H1 (cell line): ENCODE measurements at regions not wholly inside any gene's neighbourhood (a gene's known extent, or its start where the extent isn't known, plus 50 kb on each side); places are given as distances from the start of the nearest gene placed in this dataset.

Experiments
- CTCF ChIA-PET: fragments of 300-600 bp; sonication (Branson Sonifier 250); formaldehyde crosslinking; loops from one replicate; lab custom pipeline; 2021; ENCODE audit not compliant: partially characterized antibody; lab: Charles Lee
- POLR2A ChIA-PET: fragments of 300-600 bp; sonication (Branson Sonifier 250); formaldehyde crosslinking; loops from one replicate; lab custom pipeline; 2021; ENCODE audit warnings: inconsistent platforms; ENCODE audit not compliant: partially characterized antibody; lab: Charles Lee
- DNase-seq, 2 experiments: peaks; one replicate each; pipeline versions ENCODE4 v3.0.0 to v3.0.0-alpha.2; 2010 to 2022; ENCODE audit warnings: low spot score in 2 of 2, low read depth in 1 of 2, mixed read lengths in 1 of 2
- FAIRE-seq: peaks from 2 replicates; lab custom pipeline; 2011; peaks lifted over from hg19 to GRCh38; lab: Jason Lieb, UNC
- H2AFZ ChIP-seq: 2 replicates; pipeline ENCODE4 v1.8.1; 2012; ENCODE audit warnings: low read length, inconsistent platforms
- H2AK5ac ChIP-seq: 2 replicates; pipeline ENCODE4 v1.6.1; 2013; ENCODE audit warnings: low read depth, low read length
- H2BK120ac ChIP-seq: replicated peaks from 2 replicates; pipeline ENCODE3; 2013; ENCODE audit warnings: low read depth, low read length, inconsistent platforms
- H2BK12ac ChIP-seq: 2 replicates; pipeline ENCODE4 v1.6.1; 2013; ENCODE audit warnings: low read depth, low read length
- H2BK15ac ChIP-seq: 2 replicates; pipeline ENCODE4 v1.6.1; 2013; ENCODE audit warnings: low read length
- H2BK20ac ChIP-seq: 2 replicates; pipeline ENCODE4 v1.6.1; 2013; ENCODE audit warnings: low read length
- H2BK5ac ChIP-seq: 2 replicates; pipeline ENCODE4 v1.6.1; 2013; ENCODE audit warnings: low read depth, low read length
- H3K14ac ChIP-seq: 2 replicates; pipeline ENCODE4 v1.6.1; 2013; ENCODE audit warnings: inconsistent platforms; ENCODE audit not compliant: insufficient read length
- H3K18ac ChIP-seq: 2 replicates; pipeline ENCODE4 v1.6.1; 2013; ENCODE audit warnings: low read length; ENCODE audit errors: extremely low read depth
- H3K23ac ChIP-seq: 2 replicates; pipeline ENCODE4 v1.6.1; 2013; ENCODE audit warnings: inconsistent platforms; ENCODE audit not compliant: insufficient read length
- H3K23me2 ChIP-seq: 2 replicates; pipeline ENCODE4 v1.6.1; 2013; ENCODE audit warnings: low read depth, low read length
- H3K27ac ChIP-seq: 2 replicates; pipeline ENCODE4 v1.6.1; 2011; ENCODE audit warnings: low read depth, low read length, inconsistent platforms
- H3K27me3 ChIP-seq, 4 experiments: replicated peaks in 1 of 4; 1 replicate in 1 of 4; 2 replicates in 3 of 4; pipeline versions ENCODE4 v1.6.1 to v1.8.1; 2011 to 2013; ENCODE audit warnings: low read length in 3 of 4, mild to moderate bottlenecking in 3 of 4, inconsistent platforms in 2 of 4, mixed read lengths in 2 of 4, moderate library complexity in 1 of 4; ENCODE audit not compliant: control insufficient read depth in 3 of 4, insufficient read depth in 3 of 4; ENCODE audit errors: extremely low read depth in 1 of 4
- H3K36me3 ChIP-seq, 4 experiments: 2 replicates each; pipeline versions ENCODE4 v1.6.1 to v1.8.1; 2011 to 2013; ENCODE audit warnings: mild to moderate bottlenecking in 4 of 4, low read length in 3 of 4, moderate library complexity in 2 of 4, control low read depth in 1 of 4, inconsistent platforms in 1 of 4; ENCODE audit not compliant: insufficient read depth in 4 of 4, control insufficient read depth in 2 of 4
- H3K4ac ChIP-seq: replicated peaks from 2 replicates; pipeline ENCODE3; 2013; ENCODE audit warnings: low read length, low read depth, mixed read lengths, inconsistent platforms; ENCODE audit not compliant: insufficient read length
- H3K4me1 ChIP-seq, 4 experiments: replicated peaks in 1 of 4; 1 replicate in 1 of 4; 2 replicates in 3 of 4; pipeline versions ENCODE4 v1.6.1 to v1.8.1; 2011 to 2013; ENCODE audit warnings: low read length in 3 of 4, inconsistent platforms in 2 of 4, mixed read lengths in 1 of 4; ENCODE audit not compliant: insufficient read depth in 4 of 4, control insufficient read depth in 3 of 4
- H3K4me2 ChIP-seq, 2 experiments: 2 replicates each; pipeline versions ENCODE4 v1.6.1 to v1.8.1; 2011 to 2013; ENCODE audit warnings: low read depth in 2 of 2, low read length in 2 of 2, control low read depth in 1 of 2, inconsistent platforms in 1 of 2, mild to moderate bottlenecking in 1 of 2; ENCODE audit not compliant: insufficient read depth in 1 of 2
- H3K4me3 ChIP-seq, 4 experiments: fragments of 200-600, 300-600 bp in 1 of 4; sonication (generic), shearing (Covaris generic), sonication (Bioruptor Twin) in 1 of 4; 2 replicates each; pipeline versions ENCODE4 v1.5.1 to v1.8.1; 2011 to 2016; ENCODE audit warnings: low read length in 4 of 4, low read depth in 3 of 4, control low read depth in 2 of 4, inconsistent platforms in 2 of 4, mild to moderate bottlenecking in 2 of 4, mixed read lengths in 1 of 4, moderate library complexity in 1 of 4; ENCODE audit not compliant: insufficient read depth in 2 of 4; ENCODE audit errors: extremely low read depth in 1 of 4
- H3K56ac ChIP-seq: replicated peaks from 2 replicates; pipeline ENCODE3; 2013; ENCODE audit warnings: low read depth, mild to moderate bottlenecking, mixed read lengths, low read length, inconsistent platforms; ENCODE audit not compliant: insufficient read length
- H3K79me1 ChIP-seq: 2 replicates; pipeline ENCODE4 v1.6.1; 2013; ENCODE audit warnings: low read depth, low read length, control low read depth
- H3K79me2 ChIP-seq, 2 experiments: 2 replicates each; pipeline versions ENCODE4 v1.6.1 to v1.8.1; 2012 to 2013; ENCODE audit warnings: low read length in 2 of 2, mild to moderate bottlenecking in 2 of 2, inconsistent platforms in 1 of 2; ENCODE audit not compliant: insufficient read depth in 2 of 2, control insufficient read depth in 1 of 2
- H3K9ac ChIP-seq, 4 experiments: replicated peaks in 1 of 4; 1 replicate in 1 of 4; 2 replicates in 3 of 4; pipeline versions ENCODE4 v1.6.1 to v1.8.1; 2011 to 2013; ENCODE audit warnings: low read depth in 3 of 4, low read length in 3 of 4, control low read depth in 2 of 4, mild to moderate bottlenecking in 2 of 4, moderate library complexity in 2 of 4, inconsistent platforms in 1 of 4; ENCODE audit errors: extremely low read depth in 1 of 4
- H3K9me3 ChIP-seq, 2 experiments: 2 replicates each; pipeline versions ENCODE4 v1.6.1 to v1.8.1; 2012 to 2013; ENCODE audit warnings: mild to moderate bottlenecking in 2 of 2, moderate library complexity in 2 of 2, control low read depth in 1 of 2, inconsistent platforms in 1 of 2, low read depth in 1 of 2, low read length in 1 of 2, mixed read lengths in 1 of 2; ENCODE audit not compliant: insufficient read depth in 2 of 2
- H4K20me1 ChIP-seq, 2 experiments: replicated peaks in 1 of 2; 2 replicates each; pipeline versions ENCODE3 to v1.8.1; 2011 to 2013; ENCODE audit warnings: inconsistent platforms in 2 of 2, low read length in 2 of 2, mild to moderate bottlenecking in 1 of 2; ENCODE audit not compliant: insufficient read depth in 2 of 2, control insufficient read depth in 1 of 2
- H4K5ac ChIP-seq: 2 replicates; pipeline ENCODE4 v1.6.1; 2013; ENCODE audit warnings: low read length, low read depth, mixed read lengths, inconsistent platforms; ENCODE audit not compliant: insufficient read length
- H4K8ac ChIP-seq: 2 replicates; pipeline ENCODE4 v1.8.0; 2013; ENCODE audit warnings: mild to moderate bottlenecking, moderate library complexity, low read length, inconsistent platforms; ENCODE audit not compliant: insufficient read depth; ENCODE audit errors: extremely low read depth
- H4K91ac ChIP-seq: replicated peaks from 2 replicates; pipeline ENCODE3; 2013; ENCODE audit warnings: low read length, mixed read lengths, inconsistent platforms; ENCODE audit not compliant: insufficient read length
- RNF2 ChIP-seq: fragments of 200-900, 300-1000 bp; sonication (generic); IDR thresholded peaks from 2 replicates; pipeline ENCODE4 v1.7.1; 2016; ENCODE audit warnings: borderline replicate concordance, low read depth, mild to moderate bottlenecking, antibody characterized with exemption, low read length; ENCODE audit not compliant: poor library complexity, severe bottlenecking; ENCODE audit errors: missing control alignments
- TCF12 ChIP-seq: IDR thresholded peaks from 2 replicates; pipeline ENCODE4 v1.6.1; 2011; ENCODE audit warnings: low read depth, mild to moderate bottlenecking, low read length
- ZNF274 ChIP-seq: IDR thresholded peaks from 2 replicates; pipeline ENCODE4 v1.7.0; 2012; ENCODE audit warnings: low read length, borderline replicate concordance; ENCODE audit errors: extremely low read depth
- WGBS, 2 experiments: shearing (Covaris generic) in 1 of 2; methylation state at CpG; one replicate each; pipeline versions ENCODE4 v1.1.6 to v1.1.7; 2013 to 2015; ENCODE audit warnings: low lambda C conversion rate in 2 of 2, mixed read lengths in 2 of 2, inconsistent platforms in 1 of 2, low coverage in 1 of 2, missing lambda C conversion rate in 1 of 2; ENCODE audit not compliant: insufficient replicate concordance in 2 of 2, insufficient coverage in 1 of 2, insufficient read length in 1 of 2; ENCODE audit errors: extremely low coverage in 1 of 2, missing lambda C conversion rate in 1 of 2; 5-methylcytosine and 5-hydroxymethylcytosine counted together

DNA sequence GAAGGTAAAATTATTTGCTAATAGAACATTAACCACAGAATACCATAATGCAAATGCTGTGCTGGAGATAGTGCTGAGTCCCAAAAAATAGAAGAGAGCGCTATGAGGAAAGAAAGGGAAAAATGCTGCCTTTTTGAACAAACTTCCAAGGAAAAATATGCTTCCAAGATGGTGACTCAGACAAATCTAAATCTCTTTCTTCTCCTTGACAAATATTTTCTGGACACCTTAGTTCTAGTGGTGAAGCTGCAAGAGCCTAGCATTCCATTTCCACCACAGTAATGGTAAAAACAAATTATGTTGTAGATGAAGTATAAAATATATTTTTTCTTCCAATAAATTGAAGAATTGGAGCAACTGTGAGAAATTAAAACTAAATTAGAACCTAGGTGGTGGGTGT lies 155.6 kb upstream of the TBX18 start:
- Histone ChIP-seq H3K79me1 (no peaks in the 10 kb centered on the region), H2AFZ (no peak overlapping the region), H3K18ac (no peak overlapping the region), H3K56ac (no peak overlapping the region), H4K5ac (no peak overlapping the region), H3K9me3 (no peaks in the 10 kb centered on the region), H3K14ac (no peak overlapping the region), H3K79me2 (no peaks in the 10 kb centered on the region), H3K4ac (no peak overlapping the region), H3K4me2 (no peak overlapping the region), H2BK15ac (no peak overlapping the region), H4K8ac (no peak overlapping the region), H4K91ac (no peak overlapping the region), H3K4me1 (no peaks in the 10 kb centered on the region), H3K27me3 (no peaks in the 10 kb centered on the region), H3K4me3 (no peak overlapping the region), H2BK5ac (no peak overlapping the region), H2BK12ac (no peak overlapping the region), H3K36me3 (no peaks in the 10 kb centered on the region), H2BK20ac (no peak overlapping the region), H4K20me1 (no peaks in the 10 kb centered on the region), H3K23me2 (no peaks in the 10 kb centered on the region), H2AK5ac (no peak overlapping the region), H2BK120ac (no peak overlapping the region), H3K9ac (no peak overlapping the region), H3K23ac (no peak overlapping the region), H3K27ac (no peak overlapping the region)
- FAIRE-seq (no peak), DNase-seq (no peak)
- TF ChIP-seq TCF12 (no peak), RNF2 (no peak), ZNF274 (no peak)
- ChIA-PET CTCF (interaction anchor here (1.3 kb wide), 1 partner anchor 48 kb away, joined by 4 read pairs; no protein-coding TSS in a partner anchor), POLR2A (no interaction called here)
- 100% methylated on average over 1 of the region's 1 CpG; no CpG with 5 or more reads in 1 of the 2 experiments for WGBS, 2 experiments
